ENCODE measurements at regions not wholly inside any gene's neighbourhood (a gene's known extent, or its start where the extent isn't known, plus 50 kb on each side); places are given as distances from the start of the nearest gene placed in this dataset.
"Not testable (repeated sequence)": the region's sequence is repeated elsewhere in the genome, so short reads cannot be mapped to it uniquely, and the experiment has no call there.

- DNase-seq = no peak
Observed at GRCh38 chr9:72471096-72471495, 50.3 kb upstream of the TMC1 start.

GRCh38 chr9:72467766-72468738 lies 53.4 kb upstream of the TMC1 start:
- DNase-seq = no peak

- DNase-seq = no peak
Observed at GRCh38 chr9:72465593-72465984, 55.8 kb upstream of the TMC1 start.

- peak; percentile 18 for DNase-seq
Observed at GRCh38 chr9:72464857-72465592, 56.4 kb upstream of the TMC1 start.

GRCh38 chr9:72462340-72462739 lies 59.1 kb upstream of the TMC1 start:
- DNase-seq = no peak

DNA sequence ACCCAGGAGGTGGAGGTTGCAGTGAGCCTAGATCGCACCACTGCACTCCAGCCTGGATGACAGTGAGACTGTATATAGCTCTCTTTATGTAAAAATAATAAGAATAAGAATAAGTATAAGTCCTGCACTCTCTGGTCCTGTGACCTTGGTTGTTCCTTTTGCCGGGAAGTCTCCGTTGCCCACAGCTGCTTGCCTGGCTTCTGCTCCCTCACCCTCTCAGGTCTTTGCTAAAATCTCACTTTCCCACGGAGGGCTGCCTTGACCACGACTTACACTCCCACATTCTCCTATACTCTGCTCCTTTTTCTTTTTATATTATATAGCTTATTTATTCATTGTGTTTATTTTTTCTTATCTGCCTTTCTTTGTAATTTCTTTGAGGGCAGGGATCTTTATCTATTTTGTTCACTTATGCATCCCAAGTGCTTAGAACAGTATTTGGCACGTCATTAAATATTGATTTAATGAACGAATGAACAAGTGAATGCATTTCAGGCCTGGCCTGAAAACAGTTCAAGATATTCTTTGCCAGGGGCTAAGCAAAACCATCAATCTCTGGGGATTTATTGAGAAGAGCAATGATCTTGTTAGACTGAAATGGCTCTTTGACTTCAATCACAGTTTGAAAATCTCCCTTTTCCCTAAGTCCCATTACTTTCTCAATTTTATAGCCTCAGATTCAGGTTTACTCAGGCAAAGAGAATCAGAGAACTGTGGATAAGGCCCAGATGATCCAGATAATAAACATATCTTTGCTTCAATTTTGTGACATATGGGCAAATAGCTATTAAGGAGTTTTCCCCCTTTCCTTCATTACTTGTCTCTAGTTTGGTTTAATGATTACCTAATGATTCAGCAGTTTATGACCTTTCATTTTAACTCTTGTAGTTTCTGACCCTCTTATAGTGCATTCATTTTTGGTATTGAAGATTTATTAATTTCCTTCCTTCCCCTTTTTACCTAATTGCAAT lies 60.8 kb upstream of the TMC1 start:
- DNase-seq = no peak

DNA sequence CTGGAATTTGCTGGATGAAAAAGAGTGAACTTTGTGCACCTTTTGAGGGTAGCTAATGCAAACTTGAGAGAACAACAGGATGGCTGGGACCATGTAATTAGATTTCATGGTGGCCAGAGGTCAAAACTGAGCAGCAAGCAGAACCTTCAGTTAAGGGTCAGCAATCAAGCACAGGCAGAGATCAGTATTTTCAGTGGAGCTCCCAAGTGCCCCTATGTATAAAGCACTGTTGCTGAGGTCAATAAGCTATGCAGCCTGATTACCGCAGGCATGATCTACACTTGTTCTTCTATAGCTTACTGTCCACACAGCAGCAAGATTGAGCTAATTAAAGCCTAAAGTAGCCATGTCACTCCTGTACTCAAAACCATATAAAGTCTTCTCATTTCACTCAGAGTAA lies 62.1 kb upstream of the TMC1 start:
- no peak for DNase-seq

GRCh38 chr9:72458153-72458552 lies 63.3 kb upstream of the TMC1 start:
- DNase-seq = no peak

DNA sequence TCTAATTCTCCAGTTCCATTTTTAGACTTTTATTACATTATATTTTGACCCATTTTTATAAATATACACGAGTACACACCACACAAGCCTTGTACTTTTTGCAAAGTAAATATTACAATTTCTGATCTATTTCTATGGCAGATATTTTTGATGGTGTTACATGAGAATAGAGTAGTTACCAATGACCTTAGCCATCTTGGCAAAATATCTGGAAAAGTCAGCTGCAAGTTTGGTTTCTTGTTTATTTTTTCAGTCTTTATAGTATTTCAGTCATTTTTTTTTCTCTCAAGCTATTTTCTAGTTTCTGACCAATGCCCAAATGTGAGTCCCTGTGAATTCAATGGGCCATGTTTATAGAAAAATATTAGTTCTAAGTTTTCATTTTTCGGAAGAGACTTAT lies 64.0 kb upstream of the TMC1 start:
- DNase-seq = no peak

GRCh38 chr9:72454871-72455491 lies 66.4 kb upstream of the TMC1 start:
- DNase-seq = no peak

GRCh38 chr9:72453797-72454196 lies 67.6 kb upstream of the TMC1 start:
- DNase-seq = no peak

DNA sequence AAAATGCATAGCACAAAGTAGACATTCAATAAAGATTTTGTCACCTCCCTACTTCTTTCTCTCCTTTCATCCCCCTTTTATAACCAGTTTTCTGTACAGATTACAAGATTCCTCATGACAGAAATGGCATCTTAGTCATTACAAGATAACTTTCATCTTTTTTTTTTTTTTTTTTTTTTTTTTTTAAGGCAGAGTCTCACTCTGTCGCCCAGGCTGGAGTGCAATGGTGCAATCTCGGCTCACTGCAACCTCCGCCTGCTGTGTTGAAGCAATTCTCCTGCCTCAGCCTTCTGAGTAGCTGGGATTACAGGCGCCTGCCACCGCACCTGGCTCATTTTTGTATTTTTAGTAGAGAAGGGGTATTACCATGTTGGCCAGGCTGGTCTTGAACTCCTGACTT lies 75.2 kb upstream of the TMC1 start:
- not testable (repeated sequence) for DNase-seq

- no peak for DNase-seq
Observed at GRCh38 chr9:72445306-72445995, 76.0 kb upstream of the TMC1 start.

DNA sequence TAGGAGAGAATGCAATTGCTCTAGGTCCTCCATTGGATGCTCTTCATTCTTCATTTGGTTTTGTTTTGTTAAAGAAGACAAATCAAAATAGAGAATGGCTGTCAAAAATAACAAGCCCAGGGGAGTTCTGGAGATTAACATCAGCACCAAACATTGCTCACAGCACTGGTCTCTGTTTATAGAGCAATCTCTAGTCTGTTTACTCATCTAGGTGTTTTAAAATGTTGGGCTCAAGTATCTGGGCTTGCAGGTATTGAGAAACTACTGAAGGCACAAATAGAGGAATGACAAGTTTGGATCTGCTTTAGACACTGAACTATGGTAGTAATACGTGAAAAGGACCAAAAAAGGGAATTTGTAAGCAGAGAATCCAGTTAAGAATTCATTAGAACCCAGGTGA lies 77.0 kb upstream of the TMC1 start:
- no peak for DNase-seq

- DNase-seq = no peak
Observed at GRCh38 chr9:72443855-72444254, 77.6 kb upstream of the TMC1 start.

- no peak for DNase-seq
Observed at GRCh38 chr9:72441848-72442607, 77.0 kb upstream of the ZFAND5 start.

GRCh38 chr9:72440992-72441847 lies 76.2 kb upstream of the ZFAND5 start:
- DNase-seq = no peak

DNA sequence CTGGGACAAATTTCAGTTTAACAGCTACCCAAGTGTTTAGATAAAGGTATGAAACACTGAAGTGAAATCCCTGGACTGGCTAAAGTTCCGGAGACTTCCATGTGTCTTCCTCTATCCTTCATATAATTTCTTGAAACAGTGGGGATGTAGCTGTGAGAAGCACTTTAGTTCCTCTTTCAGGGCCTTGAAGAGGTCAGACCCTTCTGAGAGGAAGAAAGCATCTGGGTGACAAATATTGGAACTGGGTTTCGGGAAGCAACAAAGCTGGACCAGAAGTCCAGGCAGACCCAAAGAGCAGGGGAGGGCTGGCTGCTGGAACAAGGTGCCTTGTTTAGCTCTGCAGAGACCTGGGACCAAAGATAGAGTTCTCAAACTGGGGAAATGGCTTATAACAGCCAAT lies 75.4 kb upstream of the ZFAND5 start:
- no peak for DNase-seq

DNA sequence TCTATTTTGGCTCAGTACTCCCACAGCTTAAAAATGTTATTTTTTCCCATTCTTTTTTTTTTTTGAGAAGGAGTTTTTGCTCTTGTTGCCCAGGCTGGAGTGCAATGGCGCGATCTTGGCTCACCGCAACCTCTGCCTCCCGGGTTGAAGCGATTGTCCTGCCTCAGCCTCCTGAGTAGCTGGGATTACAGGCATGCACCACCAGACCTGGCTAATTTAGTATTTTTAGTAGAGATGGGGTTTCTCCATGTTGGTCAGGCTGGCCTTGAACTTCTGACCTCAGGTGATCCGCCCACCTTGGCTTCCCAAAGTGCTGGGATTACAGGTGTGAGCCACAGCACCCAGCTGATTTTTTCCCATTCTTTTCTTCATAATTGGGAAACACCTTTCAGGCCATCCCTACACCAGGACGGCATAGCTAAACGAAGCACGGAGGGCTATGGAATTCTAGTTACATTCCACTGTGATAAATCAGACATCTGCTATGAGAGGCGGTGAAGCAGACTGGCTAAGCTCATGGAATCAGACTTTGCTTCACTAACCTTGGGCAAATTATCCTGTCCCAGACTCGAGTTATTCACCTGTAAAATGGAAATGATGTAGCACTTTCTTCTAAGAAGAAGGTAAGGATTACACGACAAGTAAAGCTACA lies 68.7 kb upstream of the ZFAND5 start:
- DNase-seq = not testable (repeated sequence)

All from NCI-H2171 treated with DMSO at 0.1 percent for 48 hours (cell line).